ENCODE measurements at regions not wholly inside any gene's neighbourhood (a gene's known extent, or its start where the extent isn't known, plus 50 kb on each side); places are given as distances from the start of the nearest gene placed in this dataset.
A peak's percentile ranks its signal among the peaks of the same experiment; 100 is the strongest.

DNA sequence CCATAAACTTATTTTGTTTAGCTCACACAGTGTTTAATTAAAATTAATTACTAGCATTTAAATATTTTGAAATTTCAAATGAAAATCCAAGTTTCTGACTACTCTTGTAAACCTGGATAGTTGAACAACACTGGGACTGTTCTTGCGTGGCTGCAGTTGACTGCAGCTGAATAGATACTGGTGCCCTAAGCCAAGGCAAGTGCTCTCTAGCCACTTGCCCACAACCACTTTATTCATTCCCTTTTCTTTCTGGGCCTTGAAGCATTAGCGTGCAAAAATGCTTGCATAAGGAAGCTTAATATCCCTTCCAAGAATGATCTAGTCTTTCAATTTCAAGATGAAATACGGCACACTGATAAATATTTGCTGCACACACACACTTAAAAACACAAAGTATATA is 676.0 kb upstream of the MARCKS start:
- no peak for ATAC-seq (ENCODE audit: low FRiP score)
- DNase-seq (ENCODE audit: low spot score) = no peak
- TF ChIP-seq, protein P1, sequence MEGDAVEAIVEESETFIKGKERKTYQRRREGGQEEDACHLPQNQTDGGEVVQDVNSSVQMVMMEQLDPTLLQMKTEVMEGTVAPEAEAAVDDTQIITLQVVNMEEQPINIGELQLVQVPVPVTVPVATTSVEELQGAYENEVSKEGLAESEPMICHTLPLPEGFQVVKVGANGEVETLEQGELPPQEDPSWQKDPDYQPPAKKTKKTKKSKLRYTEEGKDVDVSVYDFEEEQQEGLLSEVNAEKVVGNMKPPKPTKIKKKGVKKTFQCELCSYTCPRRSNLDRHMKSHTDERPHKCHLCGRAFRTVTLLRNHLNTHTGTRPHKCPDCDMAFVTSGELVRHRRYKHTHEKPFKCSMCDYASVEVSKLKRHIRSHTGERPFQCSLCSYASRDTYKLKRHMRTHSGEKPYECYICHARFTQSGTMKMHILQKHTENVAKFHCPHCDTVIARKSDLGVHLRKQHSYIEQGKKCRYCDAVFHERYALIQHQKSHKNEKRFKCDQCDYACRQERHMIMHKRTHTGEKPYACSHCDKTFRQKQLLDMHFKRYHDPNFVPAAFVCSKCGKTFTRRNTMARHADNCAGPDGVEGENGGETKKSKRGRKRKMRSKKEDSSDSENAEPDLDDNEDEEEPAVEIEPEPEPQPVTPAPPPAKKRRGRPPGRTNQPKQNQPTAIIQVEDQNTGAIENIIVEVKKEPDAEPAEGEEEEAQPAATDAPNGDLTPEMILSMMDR (IDR thresholded peaks at IDR 0.05) = no peak

DNA sequence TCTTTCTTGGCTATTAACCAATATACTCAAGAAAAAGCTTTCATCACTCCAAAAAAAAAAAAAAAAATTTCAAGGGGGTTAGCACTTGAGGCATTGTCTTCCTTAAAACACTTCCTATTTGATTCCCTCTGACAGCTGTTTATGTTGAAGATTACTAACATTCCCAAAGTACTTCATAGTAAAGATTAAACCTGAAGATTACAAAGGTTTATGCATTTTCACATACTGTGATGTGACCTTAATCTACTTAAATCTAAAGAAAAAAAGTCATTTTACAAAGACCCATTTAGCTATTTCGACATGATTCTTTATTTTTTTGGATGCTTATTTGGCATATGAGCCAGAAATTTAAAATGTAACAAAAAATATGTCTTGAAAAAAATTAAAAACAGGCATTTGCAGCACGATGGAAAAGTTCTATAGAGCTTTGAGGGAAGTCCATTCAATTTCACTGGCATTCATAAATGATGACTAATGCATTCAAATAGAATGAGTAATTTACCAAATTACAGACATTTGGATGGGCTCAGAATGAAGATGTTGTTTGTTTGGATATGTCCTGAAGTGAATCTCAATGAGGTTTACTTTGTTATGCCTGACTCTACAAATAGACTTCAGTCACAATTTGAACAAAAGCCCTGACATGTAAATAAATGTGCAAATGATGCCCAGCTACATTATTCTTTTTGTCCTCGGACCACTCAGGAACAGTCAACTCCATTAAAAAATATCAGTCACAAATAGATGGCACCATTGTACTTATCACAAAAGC is 674.6 kb upstream of the MARCKS start:
- ATAC-seq (ENCODE audit: low FRiP score) = peak; percentile 70
- TF ChIP-seq, protein P1 (IDR thresholded peaks at IDR 0.05) = no peak
- no peak for DNase-seq (ENCODE audit: low spot score)

DNA sequence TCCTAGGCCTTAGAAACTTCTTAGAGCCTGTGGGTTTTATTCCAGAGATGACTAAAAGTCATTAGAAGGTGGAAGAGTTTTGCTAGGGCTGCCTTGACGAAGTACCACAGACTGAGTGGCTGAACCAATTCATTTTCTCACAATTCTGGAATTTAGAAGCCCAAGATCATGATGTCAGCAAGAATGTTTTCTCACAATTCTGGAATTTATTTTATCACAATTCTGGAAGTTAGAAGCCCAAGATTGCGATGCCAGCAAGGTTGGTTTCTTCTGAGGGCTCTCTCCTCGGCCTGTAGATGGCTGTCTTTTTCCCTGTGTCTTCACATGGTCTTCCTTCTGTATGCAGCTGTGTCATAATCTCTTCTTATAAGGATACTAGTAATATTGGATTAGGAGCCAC is 672.9 kb upstream of the MARCKS start:
- DNase-seq (ENCODE audit: low spot score) = no peak
- TF ChIP-seq, protein P1 (IDR thresholded peaks at IDR 0.05) = no peak
- ATAC-seq (ENCODE audit: low FRiP score) = no peak

DNA sequence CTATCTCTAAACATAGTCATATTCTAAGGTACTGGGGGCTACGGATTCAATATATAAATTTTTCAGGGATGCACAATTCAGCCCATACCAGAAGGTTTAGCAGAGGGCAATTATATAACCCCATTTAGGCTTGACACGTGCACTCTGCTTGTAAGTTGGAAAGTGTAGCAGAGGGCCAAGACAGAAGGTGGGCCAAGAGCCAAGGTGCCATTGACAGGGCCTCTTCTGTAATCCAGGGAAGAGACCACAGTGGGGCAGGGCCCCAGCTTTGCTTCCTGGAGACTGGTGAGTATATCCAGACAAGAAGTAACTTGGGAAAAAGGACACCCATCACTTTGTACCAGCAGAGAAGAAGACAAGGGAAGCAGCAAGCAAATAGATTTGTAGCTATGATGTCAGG is 672.4 kb upstream of the MARCKS start:
- TF ChIP-seq, protein P1 (IDR thresholded peaks at IDR 0.05) = no peak
- DNase-seq (ENCODE audit: low spot score) (no peak), ATAC-seq (ENCODE audit: low FRiP score) (no peak)

DNA sequence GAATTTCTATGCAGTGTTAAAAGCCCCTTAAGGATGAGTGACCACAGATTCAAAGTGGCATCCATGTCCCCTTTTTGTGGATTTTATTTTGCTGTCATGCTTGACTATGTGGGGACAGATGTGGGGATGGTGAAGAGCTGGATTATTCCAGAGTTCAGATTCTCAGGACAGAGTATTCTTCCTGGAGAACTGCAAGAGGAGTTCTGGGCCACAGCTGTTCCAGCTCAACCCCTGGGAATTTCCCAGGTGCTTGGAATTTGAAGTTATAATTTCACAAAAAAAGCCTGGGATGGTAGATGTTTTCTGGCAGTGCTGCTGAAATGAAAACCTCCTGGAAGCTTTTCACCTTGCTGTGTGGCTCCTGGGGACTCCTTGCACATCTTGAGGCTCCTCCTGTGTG is 671.8 kb upstream of the MARCKS start:
- TF ChIP-seq, protein P1 (IDR thresholded peaks at IDR 0.05) = no peak
- DNase-seq (ENCODE audit: low spot score) (no peak), ATAC-seq (ENCODE audit: low FRiP score) (no peak)

DNA sequence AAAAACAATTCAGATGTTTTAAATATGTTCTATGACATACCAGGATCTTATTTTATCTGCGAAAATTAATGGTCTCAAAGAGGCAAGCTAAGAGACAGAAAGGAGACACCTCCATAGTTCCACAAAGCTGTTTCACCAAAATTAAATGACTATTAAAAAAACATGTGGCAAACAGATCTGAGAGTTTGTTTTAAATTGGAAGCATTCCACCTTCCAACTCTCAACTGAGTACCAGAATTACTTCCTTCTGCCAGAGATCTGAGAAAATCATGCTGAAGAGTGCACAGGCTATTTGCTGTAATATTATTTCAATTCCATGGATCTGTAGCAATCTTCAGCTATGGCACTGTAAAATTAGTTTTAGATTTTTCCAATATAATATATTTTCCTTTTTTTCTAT is 669.5 kb upstream of the MARCKS start:
- no peak for ATAC-seq (ENCODE audit: low FRiP score)

DNA sequence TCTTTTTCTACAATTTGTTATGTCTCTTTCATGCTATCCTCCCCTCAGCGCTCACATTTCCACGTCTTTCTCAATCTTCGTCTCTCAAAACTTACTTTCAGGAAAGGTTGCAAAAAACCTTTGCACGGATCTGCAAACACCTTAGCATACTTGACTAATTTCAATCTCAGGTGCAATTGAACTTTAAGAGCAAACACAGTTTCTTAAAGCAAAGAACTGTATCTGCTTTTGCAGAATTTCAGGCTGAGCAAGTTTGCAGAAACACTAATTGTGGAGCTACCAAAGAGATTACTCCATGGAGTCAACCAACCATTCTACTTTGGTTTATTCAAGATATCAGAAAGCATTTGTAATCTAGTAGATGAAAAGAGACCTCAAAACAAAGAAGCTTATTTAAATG is 668.2 kb upstream of the MARCKS start:
- TF ChIP-seq, protein P1 (IDR thresholded peaks at IDR 0.05) = no peak
- ATAC-seq (ENCODE audit: low FRiP score) (no peak), DNase-seq (ENCODE audit: low spot score) (no peak)

More for the DNA sequence above, 669.5 kb upstream of the MARCKS start:
- TF ChIP-seq, protein P1 (IDR thresholded peaks at IDR 0.05) = no peak
- DNase-seq (ENCODE audit: low spot score) = no peak
